Caki2 (cell line): ENCODE measurements at regions not wholly inside any gene's neighbourhood (a gene's known extent, or its start where the extent isn't known, plus 50 kb on each side); places are given as distances from the start of the nearest gene placed in this dataset.

Experiments
- DNase-seq: peaks from one replicate; pipeline ENCODE4 v3.0.0-alpha.2; 2015; ENCODE audit warnings: low read depth
- in situ Hi-C: cut with HindIII; loops from 2 replicates; pipeline ENCODE4 v1.10.0; 2016; ENCODE audit warnings: low sequenced_read_pairs, low pct_unique_long_range_greater_than_20kb, mixed read lengths

DNA sequence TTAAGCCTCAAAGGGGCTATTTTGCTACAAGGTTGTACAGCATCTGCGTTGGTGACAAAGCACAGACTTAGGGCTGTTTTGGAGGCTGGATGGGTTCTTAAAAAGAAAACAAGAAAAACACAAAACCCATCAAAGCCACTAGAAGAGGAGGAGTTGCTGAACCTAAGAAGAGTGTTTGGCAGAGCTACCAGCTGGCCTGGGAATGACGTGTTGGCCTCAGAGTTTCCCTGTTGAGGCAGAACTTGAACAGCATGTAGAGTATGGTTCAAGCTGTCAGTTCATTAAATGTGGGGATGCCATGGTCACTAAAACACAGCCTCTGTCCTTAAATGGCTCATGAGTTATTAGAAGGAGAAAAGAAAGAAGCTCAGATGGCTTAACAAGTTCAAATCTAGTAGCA lies 162.5 kb downstream of the TTC32 start:
- in situ Hi-C loops: no loop called here
- no peak for DNase-seq

DNA sequence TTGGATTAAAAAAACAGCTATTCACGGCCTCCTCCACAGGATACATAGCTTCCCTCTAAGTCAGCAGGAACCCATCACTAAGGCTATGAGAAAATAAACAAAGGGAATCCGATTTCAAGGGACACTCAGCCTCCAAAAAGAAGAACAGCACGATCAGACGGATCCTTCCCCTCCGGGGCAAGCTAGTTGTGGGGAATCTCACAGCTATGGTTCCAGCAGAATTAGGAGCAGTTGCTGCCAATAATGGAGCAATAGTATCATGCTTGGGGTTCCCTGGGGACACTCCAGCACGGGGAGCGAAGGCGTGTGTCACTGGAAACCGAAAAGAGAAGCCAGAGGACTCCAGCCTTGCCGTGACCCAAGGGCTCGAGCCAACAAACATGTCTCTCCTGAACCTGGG lies 163.1 kb downstream of the TTC32 start:
- DNase-seq: no peak
- in situ Hi-C loops: no loop called here

DNA sequence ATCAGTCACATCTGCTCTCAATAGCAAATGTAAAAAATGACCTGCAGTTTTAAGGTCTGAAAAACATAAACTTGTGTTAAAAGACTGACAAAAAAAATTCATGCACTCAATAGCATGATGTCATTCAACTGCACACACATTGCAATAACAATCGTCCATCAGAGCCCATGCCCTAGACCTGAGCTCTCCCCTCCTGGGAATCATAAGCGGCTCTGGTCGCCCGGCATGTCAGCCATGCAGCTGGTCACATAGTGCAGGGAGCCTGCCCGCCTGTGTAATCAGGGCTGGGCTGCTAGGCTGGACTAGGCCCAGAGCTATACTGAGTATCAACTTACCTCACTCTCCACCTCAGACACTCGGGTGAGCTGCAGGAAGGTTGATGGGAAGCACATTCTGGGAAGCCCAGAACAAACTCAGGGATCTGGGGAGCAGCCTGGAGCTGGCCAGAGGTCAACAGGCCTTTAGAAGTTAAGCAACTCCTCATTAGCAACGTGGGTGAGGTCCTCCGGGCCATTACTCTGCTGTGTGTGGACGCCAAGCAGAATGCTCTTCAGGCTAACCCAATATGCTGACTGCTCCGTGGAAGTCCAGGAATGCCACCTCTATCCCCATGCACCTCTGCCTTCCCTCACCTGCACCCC lies 165.5 kb downstream of the TTC32 start:
- no peak for DNase-seq
- in situ Hi-C loops: no loop called here

DNA sequence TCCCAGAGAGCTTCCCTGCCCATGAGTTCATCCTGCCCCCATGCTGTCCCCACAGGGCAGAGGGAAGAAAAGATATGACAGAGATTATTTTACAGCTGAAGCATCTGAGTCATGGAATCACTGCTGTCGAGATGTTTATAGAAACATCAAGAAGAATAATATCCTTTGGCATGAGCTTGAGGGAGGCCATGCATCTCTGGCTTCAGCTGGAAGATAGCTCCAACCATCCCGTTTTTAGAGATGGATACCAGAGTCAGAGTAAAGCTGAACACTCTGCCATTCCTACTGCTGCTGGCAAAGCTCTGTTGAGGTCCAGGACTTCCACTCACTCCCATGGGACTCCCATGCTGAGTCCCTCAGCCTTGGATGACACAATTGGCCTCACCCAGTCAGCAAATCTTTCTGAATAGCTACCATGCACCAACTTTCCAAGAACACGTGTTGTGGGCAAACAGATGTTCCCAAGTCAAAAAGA lies 167.8 kb downstream of the TTC32 start:
- in situ Hi-C loops: no loop called here
- peak; percentile 52 for DNase-seq

DNA sequence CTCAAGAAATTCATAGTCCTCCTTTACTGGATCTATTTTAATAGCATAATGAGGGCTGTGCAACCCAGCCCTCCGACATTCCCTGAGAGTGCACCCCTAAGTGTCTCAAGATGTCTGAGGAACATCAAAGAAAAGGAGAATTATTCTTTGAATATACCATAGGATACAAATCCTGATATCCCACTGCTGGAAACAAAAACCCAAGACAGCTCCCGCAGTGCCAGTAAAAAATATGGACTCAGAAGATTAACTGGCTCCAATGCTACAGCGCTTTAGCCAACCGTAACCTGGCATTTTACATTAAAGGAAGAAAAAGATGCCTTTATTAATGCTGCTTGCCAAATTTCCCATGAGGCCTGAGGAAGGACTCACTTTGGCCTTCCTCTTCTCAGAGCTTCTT lies 168.4 kb downstream of the TTC32 start:
- no peak for DNase-seq
- in situ Hi-C loops: no loop called here

DNA sequence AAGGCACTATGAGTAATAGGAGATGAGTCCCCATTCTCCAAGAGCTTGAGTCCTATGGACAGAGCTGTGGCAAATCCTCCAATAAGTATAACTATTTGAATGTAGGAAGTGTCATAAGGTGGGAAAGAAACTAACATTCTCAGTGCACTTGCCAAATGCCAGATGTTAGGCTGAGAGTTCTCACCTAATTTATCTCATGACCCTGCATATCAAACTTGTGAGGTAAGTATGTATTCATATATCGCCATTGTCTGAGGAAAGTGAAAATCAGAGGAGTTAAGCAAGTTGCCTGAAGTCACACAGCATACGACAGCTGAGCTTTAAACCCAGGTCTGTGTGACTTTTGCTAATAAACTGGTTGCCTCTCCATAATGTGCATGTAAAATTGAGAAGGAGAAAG lies 169.5 kb downstream of the TTC32 start:
- in situ Hi-C loops: no loop called here
- DNase-seq: no peak

DNA sequence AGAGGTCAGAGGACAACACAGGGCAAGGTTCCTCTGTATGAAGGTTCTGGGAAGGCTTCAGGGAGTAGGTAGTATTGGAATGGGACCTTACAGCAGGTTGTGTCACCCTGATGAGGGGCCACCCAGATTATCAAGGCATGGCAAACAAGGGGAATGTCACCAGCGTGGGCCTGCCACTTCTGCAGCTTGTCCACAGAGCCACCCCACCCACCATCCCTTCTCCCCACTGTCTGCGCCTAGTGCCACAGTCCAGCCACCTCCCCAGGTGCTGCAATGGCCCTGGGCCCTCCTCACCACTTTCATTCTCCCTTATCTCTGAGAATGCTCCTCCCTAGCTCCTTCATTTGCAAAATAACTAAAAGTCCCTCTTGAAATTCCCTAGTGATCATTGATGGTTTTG lies 170.3 kb downstream of the TTC32 start:
- no peak for DNase-seq
- in situ Hi-C loops: no loop called here

DNA sequence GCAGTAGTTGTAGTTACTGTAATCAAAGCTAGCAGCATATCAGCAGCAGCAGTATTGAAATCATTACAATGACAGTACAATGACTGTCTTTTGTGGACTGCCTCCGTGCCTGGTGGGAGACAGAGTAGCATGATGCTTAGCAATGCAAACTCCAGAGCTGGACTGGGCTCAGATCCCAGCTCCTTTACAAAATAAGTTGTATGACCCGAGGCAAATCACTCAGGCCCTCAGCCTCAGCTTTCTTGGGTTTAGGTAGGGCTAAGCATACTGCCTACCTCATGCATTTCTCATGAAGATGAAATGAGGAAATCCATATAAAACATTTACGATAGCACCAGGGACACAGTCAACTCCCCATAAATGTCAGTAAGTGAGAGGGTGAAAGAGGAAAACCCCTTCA lies 170.7 kb downstream of the TTC32 start:
- no peak for DNase-seq
- in situ Hi-C loops: no loop called here

DNA sequence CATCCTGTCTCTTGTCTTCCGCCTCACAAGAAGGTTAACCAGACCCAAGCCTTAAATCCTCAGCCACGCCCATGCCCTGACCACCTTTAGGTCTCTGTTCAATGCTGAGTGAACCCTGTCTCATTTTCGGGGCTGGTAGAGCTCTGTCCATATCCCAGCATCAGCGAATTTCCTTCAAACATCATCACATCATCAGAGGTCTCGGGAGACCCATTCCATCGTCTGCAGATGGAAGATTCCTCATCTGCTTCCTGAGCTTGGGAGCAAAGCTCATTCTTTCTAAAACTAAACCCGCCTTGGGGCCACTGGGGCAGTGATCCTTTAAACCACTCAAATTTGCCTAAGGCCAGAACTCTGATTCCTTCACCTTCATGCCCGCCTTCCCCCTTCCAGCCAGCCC lies 173.7 kb downstream of the TTC32 start:
- in situ Hi-C loops: no loop called here
- DNase-seq: no peak

DNA sequence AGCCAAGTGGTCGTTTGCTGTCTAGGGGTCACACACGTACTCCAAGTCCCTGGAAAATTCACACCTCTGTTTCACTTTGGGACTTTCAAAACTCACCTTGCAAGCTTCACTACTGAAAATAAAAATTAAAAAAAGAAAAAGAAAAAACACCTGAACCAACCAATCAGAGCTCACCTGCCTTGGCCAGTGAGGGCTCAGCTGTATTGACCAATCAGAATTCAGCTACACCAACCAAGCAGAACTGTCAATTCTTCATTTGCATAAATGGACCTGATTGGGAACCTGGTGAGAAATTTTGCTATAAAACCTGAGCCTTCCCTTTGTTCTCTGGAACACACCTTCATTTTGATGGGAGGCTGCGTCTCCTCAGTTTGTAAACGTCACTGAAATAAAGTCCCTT lies 176.4 kb downstream of the TTC32 start:
- DNase-seq: no peak
- in situ Hi-C loops: no loop called here

DNA sequence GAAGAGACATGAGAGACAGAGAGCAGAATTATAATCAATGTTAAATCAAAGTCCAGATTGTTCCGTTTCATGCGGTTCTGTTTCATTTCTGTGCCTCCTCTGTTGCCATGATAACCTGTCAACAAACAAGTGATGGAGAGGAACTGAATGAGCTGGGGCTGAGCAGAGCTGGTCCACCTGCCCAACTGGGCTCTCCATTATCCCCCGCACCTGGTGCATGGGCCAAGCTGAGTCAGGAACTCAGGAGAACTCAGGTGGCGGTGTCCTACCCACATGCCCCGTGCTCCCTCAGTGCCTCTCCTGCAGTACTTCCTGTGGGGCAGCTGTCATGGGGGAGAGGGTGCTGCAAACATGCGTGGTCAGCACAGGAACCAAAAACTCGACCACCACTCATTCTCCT lies 178.8 kb downstream of the TTC32 start:
- DNase-seq: no peak
- in situ Hi-C loops: no loop called here

DNA sequence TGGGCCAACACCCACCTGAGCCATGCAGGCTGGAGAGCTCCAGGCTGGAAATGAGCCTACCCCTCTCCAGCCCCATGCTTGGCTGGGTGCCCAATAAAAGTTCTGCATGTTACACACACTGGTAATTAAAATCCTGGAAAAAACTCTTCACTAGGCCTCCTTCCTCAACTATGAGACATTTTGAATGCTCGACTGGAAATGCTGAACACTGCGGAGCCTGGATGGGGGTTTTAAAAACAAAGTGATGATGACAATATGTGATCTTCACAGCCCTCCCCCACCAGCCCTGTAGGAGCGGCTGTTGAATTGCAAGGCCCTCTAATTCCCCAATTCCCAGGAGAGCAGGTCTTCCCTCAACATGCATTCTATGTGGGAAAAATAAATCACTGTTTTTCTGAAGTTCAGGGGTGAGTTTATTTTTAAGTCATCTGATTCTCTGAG lies 179.2 kb downstream of the TTC32 start:
- in situ Hi-C loops: no loop called here
- no peak for DNase-seq

DNA sequence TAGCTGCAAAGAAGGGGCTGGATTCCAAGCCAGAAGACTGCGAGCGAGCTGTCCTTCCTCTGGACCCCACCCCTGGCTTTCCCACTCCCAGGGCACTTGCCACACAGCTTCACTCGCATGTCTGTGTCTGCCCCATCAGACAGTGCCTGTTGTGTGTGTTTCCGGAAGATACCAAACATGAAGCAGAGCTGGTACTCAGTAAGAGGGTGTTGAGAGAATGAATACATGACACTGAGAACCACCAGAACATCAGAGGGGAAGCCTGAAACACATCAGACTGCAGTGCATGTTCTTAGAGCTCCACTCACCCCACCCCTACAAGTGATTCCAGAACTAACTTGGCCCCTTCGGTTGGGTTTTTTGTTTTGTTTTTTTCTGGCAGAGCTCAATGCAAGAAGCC lies 181.5 kb downstream of the TTC32 start:
- DNase-seq: no peak
- in situ Hi-C loops: no loop called here

DNA sequence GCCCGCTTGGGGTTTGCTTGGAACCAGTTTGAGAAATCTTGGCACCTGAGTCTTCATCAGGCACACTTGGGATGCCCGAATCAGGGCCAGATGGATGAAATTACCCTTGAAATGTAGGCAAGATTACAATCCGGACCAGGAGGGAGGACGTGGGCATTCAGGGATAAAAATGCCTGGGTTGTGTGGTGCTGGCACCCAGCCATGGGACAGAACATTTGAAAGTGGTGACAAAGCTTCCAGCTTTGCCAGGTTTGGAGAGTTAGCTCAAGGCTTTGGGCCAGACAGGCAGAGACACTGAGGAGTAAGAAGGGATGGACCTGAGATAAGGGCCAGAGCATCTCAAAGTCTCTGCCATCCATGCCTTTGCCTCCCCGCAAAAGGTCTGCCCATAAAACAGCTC lies 182.2 kb downstream of the TTC32 start:
- no peak for DNase-seq
- in situ Hi-C loops: no loop called here

DNA sequence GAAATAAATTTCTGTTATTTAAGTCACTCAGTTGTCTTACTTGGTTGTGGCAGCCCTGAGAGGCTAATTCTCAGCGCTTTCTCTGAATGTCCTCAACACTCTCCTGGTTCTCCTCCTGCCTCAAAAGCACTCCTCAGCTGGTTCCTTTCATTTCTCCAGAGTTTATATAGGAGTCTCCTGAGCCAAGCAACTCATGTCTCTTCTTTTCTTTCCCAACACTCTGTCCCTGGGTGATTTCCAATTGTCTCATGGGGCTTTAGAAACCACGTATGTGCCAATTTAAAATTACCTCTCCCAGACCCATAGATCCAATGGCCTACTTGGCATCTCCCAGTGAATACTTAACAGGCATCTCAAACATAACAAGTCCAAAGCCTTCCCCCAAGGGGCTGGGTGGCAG lies 184.3 kb downstream of the TTC32 start:
- no peak for DNase-seq
- in situ Hi-C loops: no loop called here

DNA sequence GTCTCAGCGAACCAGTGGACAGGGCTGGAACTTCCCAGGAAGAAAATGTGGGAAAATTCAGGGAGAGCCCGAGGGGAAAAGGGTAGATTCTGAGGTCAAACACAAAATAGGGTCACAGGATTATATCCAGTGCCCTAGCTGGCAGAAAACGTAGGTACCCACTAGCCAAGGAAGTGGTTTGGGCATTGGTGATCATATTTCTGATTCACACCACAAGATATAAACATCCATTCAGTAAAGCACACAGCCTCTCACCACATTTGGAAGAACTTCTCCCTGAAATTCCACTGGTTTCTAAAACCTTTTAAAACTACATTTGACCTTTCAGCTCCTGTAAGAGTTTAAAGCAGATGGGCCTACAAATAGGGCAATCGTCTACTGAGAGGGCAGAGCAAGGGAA lies 186.9 kb downstream of the TTC32 start:
- in situ Hi-C loops: no loop called here
- DNase-seq: no peak

DNA sequence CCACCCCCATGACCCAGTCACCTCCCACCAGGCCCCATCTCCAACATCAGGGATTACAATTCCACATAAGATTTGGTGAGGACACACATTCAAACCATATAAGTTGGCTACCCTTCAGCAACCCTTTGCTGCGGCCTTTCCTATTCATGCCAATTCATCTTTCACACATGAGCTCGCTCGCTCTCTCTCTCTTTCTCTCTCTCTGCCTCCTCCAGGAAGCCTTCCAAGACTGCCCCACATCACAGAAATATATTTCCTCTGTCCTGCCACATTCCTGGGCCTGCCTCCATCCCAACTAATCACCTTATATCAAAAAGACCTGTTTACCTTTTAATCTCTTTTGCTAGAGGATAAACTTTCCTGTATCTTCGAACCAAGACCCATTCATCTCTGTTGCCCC lies 188.9 kb downstream of the TTC32 start:
- DNase-seq: no peak
- in situ Hi-C loops: no loop called here

DNA sequence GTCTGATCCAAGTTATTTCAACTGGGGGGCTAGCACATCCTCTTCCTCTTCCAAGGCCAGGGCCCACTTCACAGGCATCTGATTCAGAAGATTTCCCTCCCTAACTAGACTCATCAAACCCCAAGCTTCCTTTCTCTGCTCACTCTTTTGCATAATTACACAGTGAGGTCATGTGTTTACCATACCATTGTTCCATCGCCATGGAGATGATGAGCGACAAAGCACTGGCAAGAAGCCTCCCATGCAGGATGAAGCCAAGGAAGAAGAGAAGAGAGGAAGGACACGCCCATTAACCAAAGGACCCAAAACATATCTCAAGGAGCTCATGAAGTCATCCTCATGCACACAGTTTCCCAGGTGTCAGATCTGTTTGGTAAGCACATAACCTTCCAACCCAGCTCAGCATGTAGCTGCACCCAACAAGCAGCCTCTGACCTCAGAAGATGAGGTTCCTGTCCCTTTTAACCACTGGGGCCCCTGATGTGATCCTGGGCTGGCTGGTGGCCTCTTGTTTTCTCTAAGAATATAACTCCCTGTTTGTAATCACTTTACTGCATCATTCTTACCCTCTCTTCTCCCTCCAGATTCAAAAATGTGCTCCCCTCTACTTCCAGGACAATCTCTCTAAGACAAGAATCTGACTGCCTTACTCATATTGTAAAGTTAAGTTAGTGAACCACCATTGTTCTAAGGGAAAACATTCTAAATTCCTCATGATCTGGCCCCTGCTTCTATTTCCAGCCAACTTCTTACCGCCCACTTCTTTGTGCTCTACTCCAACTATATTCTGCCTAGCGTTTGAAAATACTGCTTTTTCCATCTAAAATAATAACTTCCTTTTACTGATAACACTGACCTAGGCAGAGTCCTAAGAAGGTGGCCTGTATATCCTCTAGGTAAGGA lies 190.1 kb downstream of the TTC32 start:
- in situ Hi-C loops: no loop called here

DNA sequence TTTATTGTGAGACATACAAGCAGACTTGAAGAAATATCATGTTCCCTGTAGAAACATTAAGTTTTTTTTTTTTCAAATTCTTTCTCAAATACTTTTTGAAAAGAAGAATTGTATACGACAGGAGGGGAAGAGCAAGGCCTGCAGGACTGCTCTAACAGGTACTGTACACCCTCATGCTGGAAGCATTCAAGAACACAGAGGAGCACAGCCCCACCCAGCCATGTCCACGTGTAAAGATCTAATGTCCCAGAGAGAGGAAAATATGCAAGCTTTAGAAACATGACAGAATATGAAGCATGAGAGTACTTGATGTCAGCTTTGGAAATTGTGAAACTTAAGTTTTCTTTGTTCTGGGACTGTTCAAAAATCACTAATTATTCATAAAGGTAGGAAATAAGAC lies 191.6 kb downstream of the TTC32 start:
- in situ Hi-C loops: no loop called here
- no peak for DNase-seq

More for the DNA sequence above, 190.1 kb downstream of the TTC32 start:
- peak; percentile 96 for DNase-seq

DNA sequence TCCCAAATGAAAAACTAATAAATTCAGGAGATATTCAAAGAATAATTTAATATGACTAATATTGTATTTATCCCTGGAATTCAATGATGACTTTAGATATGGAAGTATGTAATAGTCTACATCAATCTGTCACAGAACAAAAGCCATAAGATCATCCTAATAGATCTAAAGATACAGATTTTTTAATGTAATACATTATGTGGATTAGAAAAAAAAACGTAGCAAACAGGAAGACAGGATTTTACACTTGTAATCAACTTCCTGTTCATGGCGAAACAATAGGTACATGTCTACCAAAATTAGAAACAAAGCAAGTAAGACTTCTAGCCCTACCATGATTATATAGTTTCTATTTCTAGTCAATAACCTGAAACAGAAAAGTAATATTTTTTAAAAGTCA lies 192.2 kb downstream of the TTC32 start:
- in situ Hi-C loops: no loop called here
- no peak for DNase-seq
